ENCODE measurements at regions not wholly inside any gene's neighbourhood (a gene's known extent, or its start where the extent isn't known, plus 50 kb on each side); places are given as distances from the start of the nearest gene placed in this dataset.

DNA sequence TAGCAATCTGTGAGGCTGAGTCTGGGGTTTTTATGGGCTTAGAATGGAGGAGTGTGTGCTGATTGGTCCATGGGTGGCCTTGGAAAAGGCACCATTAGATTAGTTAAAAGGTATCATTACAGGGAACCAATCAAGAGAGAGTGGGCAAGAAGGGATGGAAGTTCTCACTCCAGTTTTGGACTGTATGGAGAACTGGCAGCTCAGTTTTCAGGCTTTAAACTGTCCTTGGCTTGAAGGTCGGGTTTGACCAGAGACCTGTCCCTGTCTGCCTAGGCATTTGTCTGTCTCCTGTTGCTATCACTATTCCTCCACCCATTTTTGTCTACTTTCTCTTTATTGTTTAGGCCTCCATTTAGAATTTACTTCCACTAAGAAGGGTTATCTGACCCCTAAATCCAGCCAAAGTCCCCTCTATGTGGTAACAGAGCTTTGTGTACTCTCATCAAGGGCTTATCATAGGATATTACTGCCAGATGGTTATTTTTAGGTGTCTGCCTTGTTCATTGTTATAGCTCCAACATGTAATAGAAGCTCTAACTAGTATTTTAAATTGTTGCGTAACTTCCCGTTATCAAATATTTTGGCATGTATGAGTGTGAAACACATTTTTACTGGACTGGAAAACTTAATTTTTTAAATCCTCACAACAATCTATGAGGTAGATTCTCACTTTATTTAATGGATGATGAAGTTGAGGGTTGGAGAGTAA, 133.3 kb upstream of the SLC10A2 start:
- no peak overlapping the region for H3K4me3 ChIP-seq
- TF ChIP-seq, protein P1, sequence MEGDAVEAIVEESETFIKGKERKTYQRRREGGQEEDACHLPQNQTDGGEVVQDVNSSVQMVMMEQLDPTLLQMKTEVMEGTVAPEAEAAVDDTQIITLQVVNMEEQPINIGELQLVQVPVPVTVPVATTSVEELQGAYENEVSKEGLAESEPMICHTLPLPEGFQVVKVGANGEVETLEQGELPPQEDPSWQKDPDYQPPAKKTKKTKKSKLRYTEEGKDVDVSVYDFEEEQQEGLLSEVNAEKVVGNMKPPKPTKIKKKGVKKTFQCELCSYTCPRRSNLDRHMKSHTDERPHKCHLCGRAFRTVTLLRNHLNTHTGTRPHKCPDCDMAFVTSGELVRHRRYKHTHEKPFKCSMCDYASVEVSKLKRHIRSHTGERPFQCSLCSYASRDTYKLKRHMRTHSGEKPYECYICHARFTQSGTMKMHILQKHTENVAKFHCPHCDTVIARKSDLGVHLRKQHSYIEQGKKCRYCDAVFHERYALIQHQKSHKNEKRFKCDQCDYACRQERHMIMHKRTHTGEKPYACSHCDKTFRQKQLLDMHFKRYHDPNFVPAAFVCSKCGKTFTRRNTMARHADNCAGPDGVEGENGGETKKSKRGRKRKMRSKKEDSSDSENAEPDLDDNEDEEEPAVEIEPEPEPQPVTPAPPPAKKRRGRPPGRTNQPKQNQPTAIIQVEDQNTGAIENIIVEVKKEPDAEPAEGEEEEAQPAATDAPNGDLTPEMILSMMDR (IDR thresholded peaks at IDR 0.05; ENCODE audit: borderline replicate concordance), result no peak
- intact Hi-C loops (cut with micrococcal nuclease), result no loop called here
- H3K9me3 ChIP-seq (replicated peaks), result no peaks in the 10 kb centered on the region
- peak overlapping the region; percentile 67 for H3K27ac ChIP-seq (replicated peaks)
- no peaks in the 10 kb centered on the region for H3K36me3 ChIP-seq
- no peaks in the 10 kb centered on the region for H3K27me3 ChIP-seq (ENCODE audit: low read depth)
- no peak for DNase-seq
- H3K4me1 ChIP-seq, result peaks cover 14% of the 10 kb centered on the region

GRCh38 chr13:103196356-103196755, 130.1 kb upstream of the SLC10A2 start:
- DNase-seq, result no peak
- Histone ChIP-seq H3K27ac (replicated peaks) (no peak overlapping the region), H3K9me3 (replicated peaks) (no peaks in the 10 kb centered on the region), H3K4me1 (peaks cover 14% of the 10 kb centered on the region), H3K4me3 (no peak overlapping the region), H3K36me3 (no peaks in the 10 kb centered on the region), H3K27me3 (ENCODE audit: low read depth) (no peaks in the 10 kb centered on the region)
- TF ChIP-seq, protein P1 (IDR thresholded peaks at IDR 0.05; ENCODE audit: borderline replicate concordance), result no peak
- intact Hi-C loops (cut with micrococcal nuclease), result no loop called here

DNA sequence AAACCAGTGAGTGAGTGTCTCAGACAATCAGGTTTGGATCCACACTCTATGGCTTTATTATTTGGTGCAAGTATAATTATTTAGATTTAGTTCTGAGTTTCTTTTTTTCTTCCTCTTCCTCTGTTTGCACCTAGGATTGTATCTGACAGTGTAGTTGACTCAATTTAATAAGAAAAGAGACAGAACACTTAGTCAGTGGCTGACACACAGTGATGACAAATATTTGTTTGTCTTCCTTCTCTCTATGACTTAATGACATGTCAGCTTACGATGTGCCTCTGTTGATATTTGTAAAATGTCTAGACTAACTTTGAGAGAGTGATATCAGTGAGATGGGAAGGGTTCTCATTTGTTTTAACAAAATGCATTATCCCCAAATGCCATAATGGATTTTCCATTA, 129.5 kb upstream of the SLC10A2 start:
- no peaks in the 10 kb centered on the region for H3K9me3 ChIP-seq (replicated peaks)
- no peak overlapping the region for H3K27ac ChIP-seq (replicated peaks)
- peaks cover 14% of the 10 kb centered on the region for H3K4me1 ChIP-seq
- no peak for DNase-seq
- no peaks in the 10 kb centered on the region for H3K27me3 ChIP-seq (ENCODE audit: low read depth)
- H3K4me3 ChIP-seq, result no peak overlapping the region
- H3K36me3 ChIP-seq, result no peaks in the 10 kb centered on the region
- intact Hi-C loops (cut with micrococcal nuclease), result no loop called here
- TF ChIP-seq, protein P1 (IDR thresholded peaks at IDR 0.05; ENCODE audit: borderline replicate concordance), result no peak

GRCh38 chr13:103194871-103195270, 128.7 kb upstream of the SLC10A2 start:
- TF ChIP-seq, protein P1 (IDR thresholded peaks at IDR 0.05; ENCODE audit: borderline replicate concordance), result no peak
- no peaks in the 10 kb centered on the region for H3K9me3 ChIP-seq (replicated peaks)
- no peaks in the 10 kb centered on the region for H3K27me3 ChIP-seq (ENCODE audit: low read depth)
- intact Hi-C loops (cut with micrococcal nuclease), result no loop called here
- peaks cover 14% of the 10 kb centered on the region for H3K4me1 ChIP-seq
- no peak overlapping the region for H3K4me3 ChIP-seq
- no peak overlapping the region for H3K27ac ChIP-seq (replicated peaks)
- DNase-seq, result no peak
- no peaks in the 10 kb centered on the region for H3K36me3 ChIP-seq

DNA sequence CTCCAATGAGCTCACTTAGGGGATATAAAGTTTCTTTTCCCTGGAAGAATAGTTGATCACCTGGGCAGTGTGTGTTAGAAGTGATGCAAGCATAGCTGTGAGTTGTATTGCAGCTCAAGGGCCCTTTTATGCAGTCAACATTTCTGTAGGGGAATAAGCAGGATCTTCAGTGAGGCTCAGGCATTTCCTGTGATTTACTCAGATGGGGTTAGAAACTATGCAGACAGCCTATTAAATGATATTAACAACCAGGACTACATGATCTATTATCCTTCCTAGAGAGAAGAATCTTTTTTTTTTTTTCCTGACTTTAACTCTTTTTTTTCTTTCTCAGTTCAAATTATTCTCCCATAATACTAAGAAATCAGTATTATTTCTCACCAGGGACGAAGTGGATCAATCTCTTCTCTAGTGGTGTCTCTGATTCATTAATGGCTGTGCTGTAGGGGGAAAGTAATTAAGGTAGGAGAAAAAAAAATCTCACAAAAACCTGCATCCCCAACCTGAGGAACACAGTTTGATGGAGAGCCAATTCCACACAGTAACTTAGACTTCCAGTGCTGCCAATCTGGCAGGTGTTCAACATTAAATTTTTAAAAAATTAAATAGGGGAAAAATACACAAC, 126.4 kb upstream of the SLC10A2 start:
- H3K27me3 ChIP-seq (ENCODE audit: low read depth), result no peaks in the 10 kb centered on the region
- no peak overlapping the region for H3K4me3 ChIP-seq
- H3K27ac ChIP-seq (replicated peaks), result no peak overlapping the region
- DNase-seq, result no peak
- H3K4me1 ChIP-seq, result peaks cover 4% of the 10 kb centered on the region
- TF ChIP-seq, protein P1 (IDR thresholded peaks at IDR 0.05; ENCODE audit: borderline replicate concordance), result no peak
- H3K9me3 ChIP-seq (replicated peaks), result no peaks in the 10 kb centered on the region
- H3K36me3 ChIP-seq, result no peaks in the 10 kb centered on the region
- intact Hi-C loops (cut with micrococcal nuclease), result no loop called here
